Retina (tissue), 1 donor: ENCODE measurements at regions not wholly inside any gene's neighbourhood (a gene's known extent, or its start where the extent isn't known, plus 50 kb on each side); places are given as distances from the start of the nearest gene placed in this dataset.

ENCODE experiments used
- DNase-seq: peaks from one replicate; pipeline ENCODE4 v3.0.0-alpha.2; 2016

- DNase-seq = peak; percentile 18
Observed at GRCh38 chr16:9383281-9383680, 291.8 kb downstream of the HAPSTR1 start.

GRCh38 chr16:9384141-9384540, 292.7 kb downstream of the HAPSTR1 start:
- DNase-seq = no peak

- DNase-seq = no peak
Observed at GRCh38 chr16:9389543-9390207, 298.2 kb downstream of the HAPSTR1 start.

GRCh38 chr16:9392956-9393355, 301.5 kb downstream of the HAPSTR1 start:
- DNase-seq = peak; percentile 49

GRCh38 chr16:9393591-9393990, 302.1 kb downstream of the HAPSTR1 start:
- DNase-seq = no peak

- DNase-seq = no peak
Observed at GRCh38 chr16:9395958-9396359, 304.5 kb downstream of the HAPSTR1 start.

- DNase-seq = peak; percentile 11
Observed at GRCh38 chr16:9399573-9399972, 308.1 kb downstream of the HAPSTR1 start.

DNA sequence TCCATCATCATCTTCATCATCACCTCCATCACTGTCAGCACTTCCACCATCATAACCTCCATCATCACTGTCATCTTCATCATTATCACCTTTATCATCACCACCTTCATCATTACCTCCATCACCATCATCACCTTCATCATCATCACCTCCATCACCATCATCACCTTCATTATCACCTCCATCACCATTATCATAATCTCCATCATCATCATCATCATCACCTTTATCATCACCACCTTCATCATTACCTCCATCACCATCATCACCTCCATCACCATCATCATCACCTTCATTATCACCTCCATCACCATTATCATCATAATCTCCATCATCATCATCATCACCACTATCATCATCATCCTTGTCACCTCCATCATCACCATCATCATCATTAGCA, 309.7 kb downstream of the HAPSTR1 start:
- DNase-seq = no peak

- DNase-seq = no peak
Observed at GRCh38 chr16:9402293-9402860, 310.9 kb downstream of the HAPSTR1 start.

DNA sequence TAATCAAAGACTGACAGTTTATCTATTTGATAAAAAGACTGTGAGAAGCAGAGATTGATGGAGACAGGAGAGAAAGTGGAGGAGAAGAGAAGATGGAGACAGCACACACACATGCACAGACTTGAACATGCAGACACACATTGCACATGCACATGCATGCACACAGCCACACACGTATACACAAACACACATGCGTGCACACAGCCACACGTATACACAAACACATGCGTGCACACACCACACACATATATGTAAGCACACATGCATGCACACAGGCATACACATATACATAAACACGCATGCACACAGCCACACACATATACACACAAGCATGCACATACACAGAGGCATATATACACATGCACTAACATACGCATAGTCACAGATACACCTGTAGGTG, 313.4 kb downstream of the HAPSTR1 start:
- DNase-seq = no peak

- peak; percentile 20 for DNase-seq
Observed at GRCh38 chr16:9406038-9406712, 314.7 kb downstream of the HAPSTR1 start.

GRCh38 chr16:9407206-9407758, 315.8 kb downstream of the HAPSTR1 start:
- DNase-seq = no peak

- peak; percentile 29 for DNase-seq
Observed at GRCh38 chr16:9408297-9408878, 316.9 kb downstream of the HAPSTR1 start.

DNA sequence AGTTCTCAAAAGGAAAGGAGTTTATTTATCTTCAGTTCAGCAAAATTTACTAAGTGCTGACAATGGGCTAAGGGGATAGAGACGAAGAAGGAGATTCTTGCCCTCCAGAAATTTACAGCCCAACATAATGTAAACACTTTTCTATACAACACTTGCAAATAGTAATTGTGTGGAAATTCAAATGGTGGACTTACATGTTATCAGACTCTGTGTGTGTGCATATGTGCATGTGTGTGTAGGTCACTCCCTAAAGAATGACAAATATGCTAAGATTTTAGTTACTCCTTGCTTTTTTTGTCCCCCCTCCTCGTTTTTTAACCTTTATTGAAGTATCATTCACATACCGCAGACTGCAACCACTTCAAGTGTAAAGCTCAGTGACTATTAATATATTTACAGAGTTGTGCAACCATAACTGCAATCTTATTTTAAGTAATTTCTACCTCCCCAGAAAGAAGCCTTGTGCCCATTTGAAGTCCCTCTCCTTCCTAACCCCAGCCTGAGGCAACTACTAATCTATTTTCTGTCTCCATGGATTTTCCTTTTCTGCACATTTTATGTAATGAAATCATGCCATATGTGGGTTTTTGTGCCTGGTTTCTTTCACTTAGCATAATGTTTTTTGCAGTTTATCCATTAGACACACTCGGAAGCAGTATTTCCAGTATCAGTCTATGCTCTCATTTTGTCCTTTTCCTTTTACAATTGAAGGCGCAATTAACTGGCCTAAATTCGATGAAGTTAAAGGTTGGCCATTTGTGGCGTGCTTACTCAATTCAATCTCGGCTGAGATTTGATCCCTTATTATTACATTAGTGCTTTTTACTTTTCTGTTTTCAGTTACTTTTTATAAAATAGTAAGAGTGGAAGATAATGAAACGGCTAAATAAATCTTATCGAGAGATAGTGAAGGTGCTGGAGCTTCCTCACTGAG, 318.4 kb downstream of the HAPSTR1 start:
- no peak for DNase-seq

DNA sequence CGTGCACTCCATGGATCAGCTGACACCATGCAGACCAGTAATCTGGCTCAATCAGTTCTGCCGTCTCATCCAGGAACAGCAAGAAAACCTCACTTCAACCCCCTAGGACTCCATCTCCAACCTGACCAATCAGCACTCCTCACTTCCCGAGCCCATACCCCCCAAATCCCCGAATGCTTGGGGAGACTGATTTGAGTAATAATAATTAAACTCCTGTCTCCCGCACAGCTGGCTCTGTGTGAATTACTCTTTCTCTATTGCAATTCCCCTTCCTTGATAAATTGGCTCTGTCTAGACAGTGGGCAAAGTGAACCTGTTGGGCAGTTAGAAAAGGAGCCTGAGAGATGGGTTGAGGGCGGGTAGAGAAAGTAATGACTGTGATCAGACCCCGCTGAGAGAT, 320.0 kb downstream of the HAPSTR1 start:
- DNase-seq = no peak

DNA sequence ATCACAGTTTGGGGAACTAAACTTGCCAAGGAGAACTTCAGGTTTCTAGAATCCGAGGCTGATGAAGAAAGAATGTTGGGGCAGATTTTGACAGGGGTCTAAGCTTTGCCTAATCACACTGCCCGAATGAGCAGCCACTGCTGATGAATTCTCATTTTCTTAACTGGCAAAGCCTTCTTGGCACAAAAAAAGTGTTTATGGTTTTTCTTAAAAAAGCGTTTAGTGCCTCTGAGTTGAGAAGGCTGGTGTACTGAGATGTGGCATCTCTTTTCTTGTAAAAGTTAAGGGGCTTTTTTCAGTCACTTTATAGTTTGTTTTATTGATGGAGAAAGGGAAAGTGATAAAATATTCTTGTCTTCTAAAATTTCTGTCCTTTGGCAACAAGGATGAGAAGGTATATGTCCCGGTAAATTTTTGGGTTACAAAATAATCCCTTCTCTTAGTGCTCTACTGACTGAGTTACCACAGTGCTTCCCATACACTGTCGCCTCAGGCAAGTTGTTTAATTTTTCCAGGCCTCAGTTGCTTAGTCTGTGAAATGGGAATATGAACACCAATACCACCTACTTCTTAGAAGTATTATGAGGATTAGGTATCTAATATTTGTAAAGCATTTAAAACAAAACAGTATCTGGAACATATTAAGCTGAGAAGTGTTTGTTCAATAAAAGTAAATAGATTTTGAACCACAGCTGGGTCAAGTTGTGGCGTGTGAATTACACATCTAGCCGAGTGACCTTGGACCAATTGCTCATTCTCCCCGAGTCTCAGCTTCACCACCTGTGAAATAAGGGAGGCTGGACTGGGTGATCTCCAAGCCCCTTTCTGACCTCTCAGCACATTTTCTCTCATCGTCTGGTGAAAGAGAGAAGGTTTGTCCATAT, 320.8 kb downstream of the HAPSTR1 start:
- no peak for DNase-seq

- no peak for DNase-seq
Observed at GRCh38 chr16:9412915-9413264, 321.4 kb downstream of the HAPSTR1 start.

GRCh38 chr16:9415545-9415944, 324.1 kb downstream of the HAPSTR1 start:
- DNase-seq = no peak

- no peak for DNase-seq
Observed at GRCh38 chr16:9417898-9418297, 326.5 kb downstream of the HAPSTR1 start.

GRCh38 chr16:9419161-9419560, 327.7 kb downstream of the HAPSTR1 start:
- DNase-seq = no peak

GRCh38 chr16:9422762-9423513, 331.5 kb downstream of the HAPSTR1 start:
- no peak for DNase-seq
